MM.1S (cell line): ENCODE measurements at regions not wholly inside any gene's neighbourhood (a gene's known extent, or its start where the extent isn't known, plus 50 kb on each side); places are given as distances from the start of the nearest gene placed in this dataset.

Experiments
- EZH2phosphoT487 ChIP-seq: fragments of 300-600 bp; sonication (generic); IDR thresholded peaks from 2 replicates; pipeline ENCODE4 v1.6.1; 2018; ENCODE audit warnings: antibody characterized with exemption, low read length
- TF ChIP-seq, protein P1 (sequence below): fragments of 300-600 bp; sonication (generic); IDR thresholded peaks from 2 replicates; pipeline ENCODE4 v1.5.1; 2016; ENCODE audit warnings: antibody characterized with exemption, low read length, mixed read lengths

DNA sequence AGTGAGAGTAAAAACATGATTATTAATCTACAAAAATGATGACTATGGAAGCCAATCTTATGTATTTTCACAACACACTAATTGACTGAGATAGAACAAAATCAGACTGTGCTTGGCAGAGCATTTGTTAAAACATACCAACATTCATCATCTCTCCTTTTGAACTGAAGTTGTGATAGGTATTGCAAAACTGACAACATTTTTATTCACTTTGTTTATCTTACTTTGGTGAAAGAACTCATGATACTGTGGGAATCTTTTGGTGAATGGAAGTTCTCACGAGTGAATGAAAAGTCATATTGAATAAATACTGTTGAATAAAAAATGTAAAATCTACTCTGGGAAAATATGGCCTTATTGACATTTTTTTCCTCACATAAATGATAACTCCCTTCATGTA is 1430.2 kb upstream of the PIK3C3 start:
- TF ChIP-seq, protein P1, sequence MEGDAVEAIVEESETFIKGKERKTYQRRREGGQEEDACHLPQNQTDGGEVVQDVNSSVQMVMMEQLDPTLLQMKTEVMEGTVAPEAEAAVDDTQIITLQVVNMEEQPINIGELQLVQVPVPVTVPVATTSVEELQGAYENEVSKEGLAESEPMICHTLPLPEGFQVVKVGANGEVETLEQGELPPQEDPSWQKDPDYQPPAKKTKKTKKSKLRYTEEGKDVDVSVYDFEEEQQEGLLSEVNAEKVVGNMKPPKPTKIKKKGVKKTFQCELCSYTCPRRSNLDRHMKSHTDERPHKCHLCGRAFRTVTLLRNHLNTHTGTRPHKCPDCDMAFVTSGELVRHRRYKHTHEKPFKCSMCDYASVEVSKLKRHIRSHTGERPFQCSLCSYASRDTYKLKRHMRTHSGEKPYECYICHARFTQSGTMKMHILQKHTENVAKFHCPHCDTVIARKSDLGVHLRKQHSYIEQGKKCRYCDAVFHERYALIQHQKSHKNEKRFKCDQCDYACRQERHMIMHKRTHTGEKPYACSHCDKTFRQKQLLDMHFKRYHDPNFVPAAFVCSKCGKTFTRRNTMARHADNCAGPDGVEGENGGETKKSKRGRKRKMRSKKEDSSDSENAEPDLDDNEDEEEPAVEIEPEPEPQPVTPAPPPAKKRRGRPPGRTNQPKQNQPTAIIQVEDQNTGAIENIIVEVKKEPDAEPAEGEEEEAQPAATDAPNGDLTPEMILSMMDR = no peak
- TF ChIP-seq EZH2phosphoT487 = no peak
